ENCODE measurements at regions not wholly inside any gene's neighbourhood (a gene's known extent, or its start where the extent isn't known, plus 50 kb on each side); places are given as distances from the start of the nearest gene placed in this dataset.

- TF ChIP-seq, protein P1, sequence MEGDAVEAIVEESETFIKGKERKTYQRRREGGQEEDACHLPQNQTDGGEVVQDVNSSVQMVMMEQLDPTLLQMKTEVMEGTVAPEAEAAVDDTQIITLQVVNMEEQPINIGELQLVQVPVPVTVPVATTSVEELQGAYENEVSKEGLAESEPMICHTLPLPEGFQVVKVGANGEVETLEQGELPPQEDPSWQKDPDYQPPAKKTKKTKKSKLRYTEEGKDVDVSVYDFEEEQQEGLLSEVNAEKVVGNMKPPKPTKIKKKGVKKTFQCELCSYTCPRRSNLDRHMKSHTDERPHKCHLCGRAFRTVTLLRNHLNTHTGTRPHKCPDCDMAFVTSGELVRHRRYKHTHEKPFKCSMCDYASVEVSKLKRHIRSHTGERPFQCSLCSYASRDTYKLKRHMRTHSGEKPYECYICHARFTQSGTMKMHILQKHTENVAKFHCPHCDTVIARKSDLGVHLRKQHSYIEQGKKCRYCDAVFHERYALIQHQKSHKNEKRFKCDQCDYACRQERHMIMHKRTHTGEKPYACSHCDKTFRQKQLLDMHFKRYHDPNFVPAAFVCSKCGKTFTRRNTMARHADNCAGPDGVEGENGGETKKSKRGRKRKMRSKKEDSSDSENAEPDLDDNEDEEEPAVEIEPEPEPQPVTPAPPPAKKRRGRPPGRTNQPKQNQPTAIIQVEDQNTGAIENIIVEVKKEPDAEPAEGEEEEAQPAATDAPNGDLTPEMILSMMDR (IDR thresholded peaks at IDR 0.05): no peak
- no peak for TF ChIP-seq POLR2A (IDR thresholded peaks at IDR 0.05)
Measured at GRCh38 chr6:5827056-5827904, 179.4 kb downstream of the NRN1 start.

Measured in body of pancreas (tissue), 4 donors.